ENCODE measurements at regions not wholly inside any gene's neighbourhood (a gene's known extent, or its start where the extent isn't known, plus 50 kb on each side); places are given as distances from the start of the nearest gene placed in this dataset.

GRCh38 chr14:71686677-71687076, 245.6 kb upstream of the RGS6 start:
- TF ChIP-seq CTCF (conservative IDR thresholded peaks at IDR 0.05; ENCODE audit: low read length) (no peak), EZH2phosphoT487 (IDR thresholded peaks at IDR 0.05; ENCODE audit: borderline replicate concordance) (no peak)

Data from Loucy (cell line).